Upper lobe of left lung (tissue), 6 donors: ENCODE measurements at regions not wholly inside any gene's neighbourhood (a gene's known extent, or its start where the extent isn't known, plus 50 kb on each side); places are given as distances from the start of the nearest gene placed in this dataset.

Experiments used
- ATAC-seq, 2 donors: fragments of 200-7000 bp; cut with Tn5 transposase; one replicate each; pipeline ENCODE4 v1.9.1; 2022; ENCODE audit warnings: mild to moderate bottlenecking in 2 of 2, moderate library complexity in 2 of 2; ENCODE audit not compliant: low FRiP score in 2 of 2
- DNase-seq, 2 donors: peaks; one replicate each; pipeline ENCODE4 v3.0.0-alpha.2; 2019 to 2020
- H3K27ac ChIP-seq, 4 donors: fragments of 200-600 bp; sonication (generic); one replicate each; pipeline ENCODE4 v1.5.1; 2016 to 2019
- H3K27me3 ChIP-seq, 4 donors: fragments of 200-600 bp; sonication (generic); one replicate each; pipeline ENCODE4 v1.5.1; 2017 to 2019
- H3K36me3 ChIP-seq, 4 donors: fragments of 200-600 bp; sonication (generic); one replicate each; pipeline ENCODE4 v1.5.1; 2016 to 2019
- H3K4me1 ChIP-seq, 4 donors: fragments of 200-600 bp; sonication (generic); one replicate each; pipeline ENCODE4 v1.5.1; 2018 to 2019
- H3K4me3 ChIP-seq, 4 donors: fragments of 200-600 bp; sonication (generic); one replicate each; pipeline ENCODE4 v1.5.1; 2017 to 2019; ENCODE audit warnings: mild to moderate bottlenecking in 2 of 4, moderate library complexity in 1 of 4
- H3K9me3 ChIP-seq, 4 donors: fragments of 200-600 bp; sonication (generic); one replicate each; pipeline ENCODE4 v1.5.1; 2018 to 2019
- EP300 ChIP-seq, 4 donors: sonication (generic); formaldehyde crosslinking; IDR thresholded peaks; one replicate each; pipeline ENCODE4 v1.5.1; 2017; ENCODE audit warnings: antibody characterized with exemption in 4 of 4, control low read depth in 2 of 4
- POLR2A ChIP-seq, 4 donors: fragments of 450-650 bp; IDR thresholded peaks; one replicate each; pipeline ENCODE4 v1.5.1; 2016 to 2017; ENCODE audit warnings: antibody characterized with exemption in 4 of 4, mild to moderate bottlenecking in 2 of 4
- POLR2AphosphoS5 ChIP-seq, 2 donors: sonication (generic); formaldehyde crosslinking; IDR thresholded peaks; one replicate each; pipeline ENCODE4 v1.5.1; 2017; ENCODE audit warnings: antibody characterized with exemption in 2 of 2
- WGBS, 2 donors: methylation state at CpG; one replicate each; pipeline ENCODE4 v1.1.5; 2017 to 2018; 5-methylcytosine and 5-hydroxymethylcytosine counted together
- TF ChIP-seq, protein P1 (sequence below), 6 experiments: fragments of 450-650 bp in 4 of 6; fragments of 200-600 bp in 2 of 6; sonication (generic) in 2 of 6; IDR thresholded peaks; one replicate each; pipeline ENCODE4 v1.5.1; 2016 to 2019; ENCODE audit warnings: antibody characterized with exemption in 6 of 6
- donor health status: DM: no; HTN: no; CAD: no; lungs with moderate emphysema.
- donor health status: DM: no; HTN: yes; CAD: no; lungs with severe emphysema.

- 79 to 83% methylated on average over 1 of the region's 1 CpG for WGBS, 2 donors
- H3K36me3 ChIP-seq, result no peaks in the 10 kb centered on the region
- ATAC-seq (no peak), DNase-seq (no peak)
- no peak for TF ChIP-seq EP300 (IDR thresholded peaks at IDR 0.05)
- TF ChIP-seq POLR2A (IDR thresholded peaks at IDR 0.05), result no peak
- no peak for TF ChIP-seq POLR2AphosphoS5 (IDR thresholded peaks at IDR 0.05)
- TF ChIP-seq, protein P1, sequence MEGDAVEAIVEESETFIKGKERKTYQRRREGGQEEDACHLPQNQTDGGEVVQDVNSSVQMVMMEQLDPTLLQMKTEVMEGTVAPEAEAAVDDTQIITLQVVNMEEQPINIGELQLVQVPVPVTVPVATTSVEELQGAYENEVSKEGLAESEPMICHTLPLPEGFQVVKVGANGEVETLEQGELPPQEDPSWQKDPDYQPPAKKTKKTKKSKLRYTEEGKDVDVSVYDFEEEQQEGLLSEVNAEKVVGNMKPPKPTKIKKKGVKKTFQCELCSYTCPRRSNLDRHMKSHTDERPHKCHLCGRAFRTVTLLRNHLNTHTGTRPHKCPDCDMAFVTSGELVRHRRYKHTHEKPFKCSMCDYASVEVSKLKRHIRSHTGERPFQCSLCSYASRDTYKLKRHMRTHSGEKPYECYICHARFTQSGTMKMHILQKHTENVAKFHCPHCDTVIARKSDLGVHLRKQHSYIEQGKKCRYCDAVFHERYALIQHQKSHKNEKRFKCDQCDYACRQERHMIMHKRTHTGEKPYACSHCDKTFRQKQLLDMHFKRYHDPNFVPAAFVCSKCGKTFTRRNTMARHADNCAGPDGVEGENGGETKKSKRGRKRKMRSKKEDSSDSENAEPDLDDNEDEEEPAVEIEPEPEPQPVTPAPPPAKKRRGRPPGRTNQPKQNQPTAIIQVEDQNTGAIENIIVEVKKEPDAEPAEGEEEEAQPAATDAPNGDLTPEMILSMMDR (IDR thresholded peaks at IDR 0.05), result no peak
- no peaks in the 10 kb centered on the region for H3K4me1 ChIP-seq
- no peaks in the 10 kb centered on the region for H3K27me3 ChIP-seq
- H3K4me3 ChIP-seq, result no peak overlapping the region
- no peak overlapping the region for H3K27ac ChIP-seq
- no peaks in the 10 kb centered on the region for H3K9me3 ChIP-seq
Observed at GRCh38 chr10:56633876-56634452, 272.9 kb upstream of the ZWINT start.

DNA sequence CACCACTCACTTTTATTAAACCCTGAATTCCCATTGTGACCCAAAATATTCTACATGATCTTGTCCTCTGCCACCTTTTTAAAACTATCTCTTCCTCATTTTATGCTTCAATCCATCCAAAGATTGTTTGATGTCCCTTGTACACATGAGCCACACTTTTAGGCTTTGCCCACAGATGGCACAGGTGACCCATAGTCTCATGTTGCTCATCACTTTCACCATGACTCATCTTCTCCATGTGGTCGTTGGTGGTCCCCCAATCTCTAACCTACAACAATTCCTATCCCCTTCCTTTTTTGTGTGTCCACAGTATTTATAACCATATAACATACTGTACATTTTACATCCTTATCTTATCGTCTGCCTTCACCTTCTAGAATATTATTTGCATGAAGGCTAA lies 271.5 kb upstream of the ZWINT start:
- no peaks in the 10 kb centered on the region for H3K27me3 ChIP-seq
- H3K4me3 ChIP-seq, result no peak overlapping the region
- WGBS, 2 donors, result 63 to 73% methylated on average over 2 of the region's 2 CpGs
- no peak overlapping the region for H3K27ac ChIP-seq
- no peaks in the 10 kb centered on the region for H3K36me3 ChIP-seq
- DNase-seq (no peak), ATAC-seq (no peak)
- TF ChIP-seq POLR2A (IDR thresholded peaks at IDR 0.05) (no peak), EP300 (IDR thresholded peaks at IDR 0.05) (no peak), POLR2AphosphoS5 (IDR thresholded peaks at IDR 0.05) (no peak)
- TF ChIP-seq, protein P1 (IDR thresholded peaks at IDR 0.05), result no peak
- H3K4me1 ChIP-seq, result no peaks in the 10 kb centered on the region
- no peaks in the 10 kb centered on the region for H3K9me3 ChIP-seq

DNA sequence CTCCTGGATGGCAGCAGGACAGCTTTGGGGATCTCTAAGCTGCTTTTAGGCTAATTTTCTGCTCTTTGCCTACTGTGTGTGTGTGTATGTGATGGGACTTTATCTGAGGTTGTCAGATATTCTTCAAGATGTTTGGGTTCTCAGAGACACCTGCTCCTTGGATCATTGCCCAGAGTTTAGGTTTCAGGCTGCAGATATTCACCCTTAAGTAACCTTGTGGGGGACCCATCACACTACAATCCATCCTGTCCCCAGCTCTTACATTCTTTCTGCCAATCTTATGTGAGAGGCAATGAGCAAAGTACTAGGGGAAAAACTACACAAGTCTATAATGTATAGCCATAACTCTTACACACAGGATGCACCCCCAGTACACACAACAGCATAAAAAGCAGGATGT lies 263.0 kb upstream of the ZWINT start:
- no peak for ATAC-seq
- H3K9me3 ChIP-seq, result no peaks in the 10 kb centered on the region
- DNase-seq, result no peak
- no peak overlapping the region for H3K4me3 ChIP-seq
- no peaks in the 10 kb centered on the region for H3K27me3 ChIP-seq
- TF ChIP-seq, protein P1 (IDR thresholded peaks at IDR 0.05), result no peak
- TF ChIP-seq POLR2A (IDR thresholded peaks at IDR 0.05), result no peak
- TF ChIP-seq EP300 (IDR thresholded peaks at IDR 0.05), result no peak
- TF ChIP-seq POLR2AphosphoS5 (IDR thresholded peaks at IDR 0.05), result no peak
- H3K27ac ChIP-seq, result no peak overlapping the region
- H3K4me1 ChIP-seq, result peaks cover 0 to 3% (median 0%) of the 10 kb centered on the region in 4 donors
- no peaks in the 10 kb centered on the region for H3K36me3 ChIP-seq

- Histone ChIP-seq H3K27me3 (no peaks in the 10 kb centered on the region), H3K4me3 (no peak overlapping the region), H3K36me3 (no peaks in the 10 kb centered on the region), H3K9me3 (no peaks in the 10 kb centered on the region), H3K4me1 (peaks cover 0 to 3% (median 0%) of the 10 kb centered on the region in 4 donors), H3K27ac (peak overlapping the region in 1 of 4 donors; percentile 14)
- DNase-seq (no peak), ATAC-seq (no peak)
- 68 to 75% methylated on average over 2 of the region's 2 CpGs for WGBS, 2 donors
- TF ChIP-seq EP300 (IDR thresholded peaks at IDR 0.05) (no peak), POLR2A (IDR thresholded peaks at IDR 0.05) (no peak), POLR2AphosphoS5 (IDR thresholded peaks at IDR 0.05) (no peak)
- TF ChIP-seq, protein P1 (IDR thresholded peaks at IDR 0.05), result no peak
Observed at GRCh38 chr10:56623064-56623463, 262.0 kb upstream of the ZWINT start.

GRCh38 chr10:56622335-56622973 lies 261.4 kb upstream of the ZWINT start:
- TF ChIP-seq POLR2AphosphoS5 (IDR thresholded peaks at IDR 0.05) (no peak), EP300 (IDR thresholded peaks at IDR 0.05) (no peak)
- TF ChIP-seq, protein P1 (IDR thresholded peaks at IDR 0.05), result no peak
- H3K27me3 ChIP-seq, result no peaks in the 10 kb centered on the region
- H3K4me3 ChIP-seq, result peak overlapping the region in 3 of 4 donors; percentile 5 to 18 (median 11)
- H3K9me3 ChIP-seq, result no peaks in the 10 kb centered on the region
- H3K4me1 ChIP-seq, result peaks cover 0 to 3% (median 0%) of the 10 kb centered on the region in 4 donors
- DNase-seq (no peak), ATAC-seq (peak in 1 of 2 donors; percentile 62)
- 57 to 58% methylated on average over 2 of the region's 2 CpGs for WGBS, 2 donors
- no peaks in the 10 kb centered on the region for H3K36me3 ChIP-seq
- H3K27ac ChIP-seq, result peak overlapping the region in 2 of 4 donors; percentile 13 to 14
